UCSD-AML1 (cell line): ENCODE measurements at regions not wholly inside any gene's neighbourhood (a gene's known extent, or its start where the extent isn't known, plus 50 kb on each side); places are given as distances from the start of the nearest gene placed in this dataset.
"Not testable (repeated sequence)": the region's sequence is repeated elsewhere in the genome, so short reads cannot be mapped to it uniquely, and the experiment has no call there.

ENCODE experiments used
- DNase-seq: peaks from one replicate; lab custom pipeline; 2025; ENCODE audit not compliant: unreplicated experiment; lab: John Stamatoyannopoulos, UW

DNA sequence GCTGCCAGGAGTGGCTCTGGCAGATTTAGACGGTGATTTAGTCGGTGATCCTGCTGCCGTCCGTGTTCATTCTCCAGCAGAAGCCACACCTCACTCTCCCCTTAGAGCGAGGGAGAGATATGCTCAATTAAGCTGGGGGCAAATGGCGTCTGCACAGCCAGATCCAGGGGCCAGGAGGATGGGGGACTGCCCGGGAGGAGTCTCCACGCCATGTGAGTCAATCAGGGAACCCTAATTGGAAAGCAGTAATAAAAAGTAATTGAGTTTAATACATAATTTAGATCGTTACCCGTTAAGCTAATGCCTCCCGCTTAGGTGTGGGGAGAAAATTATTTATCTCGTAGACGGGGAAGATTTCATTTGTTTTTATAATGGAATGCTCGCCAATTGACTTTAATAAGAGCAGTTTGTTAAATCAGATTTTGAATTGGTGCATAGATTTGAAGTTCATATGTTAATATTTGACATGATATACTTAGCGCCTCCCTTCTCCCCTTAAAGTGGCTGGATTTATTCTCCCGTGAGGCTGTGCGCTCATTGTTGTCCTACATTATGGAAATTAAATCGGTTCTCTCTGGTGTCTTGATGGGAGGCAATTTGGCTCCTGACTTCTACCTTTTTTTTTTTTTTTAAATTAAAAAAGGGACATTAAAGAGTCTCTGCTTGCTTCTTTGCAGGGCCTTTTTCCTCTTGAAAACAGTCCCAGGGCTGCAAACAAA is 104.9 kb upstream of the C14orf180 start:
- DNase-seq: no peak

DNA sequence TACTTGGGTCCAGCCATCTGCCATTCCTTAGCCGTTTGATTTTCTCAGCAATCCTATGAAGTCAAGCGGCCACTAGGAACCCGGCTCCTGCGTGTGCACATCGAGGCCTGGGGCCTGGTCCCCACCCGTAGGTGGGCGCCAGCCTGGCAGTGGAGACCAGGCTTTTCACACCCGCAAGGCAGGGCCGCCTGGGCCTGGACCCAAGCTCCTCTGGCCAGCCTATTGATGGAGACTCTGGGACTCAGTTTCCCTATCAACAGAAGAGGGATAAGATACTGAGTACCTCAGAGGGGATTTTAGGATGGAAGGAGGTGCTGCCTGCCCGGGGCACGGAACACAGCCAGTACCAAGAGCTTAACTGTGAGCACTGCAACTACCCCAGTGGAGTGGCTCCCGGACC is 104.3 kb upstream of the C14orf180 start:
- DNase-seq: no peak

DNA sequence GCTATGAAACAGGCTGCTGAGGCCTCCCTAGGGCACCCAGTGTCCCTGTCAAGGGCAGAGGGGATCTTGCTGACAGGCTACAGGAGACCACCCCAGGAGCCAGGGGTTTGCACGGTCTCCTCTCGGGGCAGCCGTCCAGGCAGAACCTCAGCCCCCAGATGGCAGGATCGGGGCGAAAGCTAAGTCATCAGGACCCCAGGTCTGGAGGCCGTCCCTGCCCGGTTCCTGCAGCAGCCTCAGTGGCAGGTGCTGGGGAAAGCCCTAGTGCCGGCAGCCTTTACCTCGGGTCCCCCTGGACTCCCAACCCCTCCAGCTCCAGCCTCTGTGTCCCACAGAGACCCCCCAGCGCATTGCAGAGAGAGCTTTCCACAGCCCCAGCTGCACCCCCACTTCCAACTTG is 103.8 kb upstream of the C14orf180 start:
- no peak for DNase-seq

DNA sequence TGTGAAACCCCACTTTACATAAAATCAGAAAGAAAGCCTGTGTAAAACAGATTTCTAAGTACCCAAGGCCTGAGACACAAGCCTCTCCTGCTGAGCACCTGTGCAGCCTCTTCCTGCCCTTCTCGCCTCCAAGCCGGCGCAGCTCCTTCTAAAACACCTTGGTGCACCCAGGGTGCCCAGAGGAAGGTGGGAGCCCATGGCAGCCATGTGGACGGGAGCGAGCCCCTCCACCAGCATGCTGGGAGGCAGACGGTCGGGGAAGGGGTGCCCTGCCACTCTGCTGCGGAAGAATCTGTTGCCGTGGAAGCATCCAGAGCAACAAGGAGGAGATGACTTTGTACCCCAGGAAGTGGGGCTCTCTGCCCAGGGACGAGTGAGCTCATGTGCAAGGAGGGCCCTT is 103.1 kb upstream of the C14orf180 start:
- DNase-seq: no peak

DNA sequence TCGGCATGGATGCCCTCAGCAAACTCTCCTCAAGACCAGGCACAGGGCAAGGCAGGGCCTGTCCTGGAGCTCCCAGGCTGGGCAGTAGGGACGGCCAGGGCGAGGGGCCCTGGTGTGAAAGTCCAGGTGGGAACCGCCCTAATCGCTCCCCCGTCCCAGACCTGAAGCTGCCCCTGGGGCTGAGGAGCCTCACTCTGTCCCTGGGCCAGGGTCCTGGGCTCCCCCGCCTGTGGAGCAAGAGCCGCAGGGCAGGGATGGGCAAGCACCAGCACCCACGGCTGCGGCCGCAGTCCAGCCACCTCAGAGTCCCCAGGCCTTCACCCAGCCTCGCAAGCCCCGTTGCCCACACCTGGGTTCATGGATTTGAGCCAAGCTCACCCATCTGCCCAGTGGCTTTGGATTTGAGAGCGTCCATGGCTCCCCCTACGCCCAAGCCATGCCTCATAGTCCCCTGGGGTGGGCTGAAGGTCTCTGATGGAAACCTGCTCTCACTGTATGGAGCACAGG is 102.4 kb upstream of the C14orf180 start:
- DNase-seq: no peak

DNA sequence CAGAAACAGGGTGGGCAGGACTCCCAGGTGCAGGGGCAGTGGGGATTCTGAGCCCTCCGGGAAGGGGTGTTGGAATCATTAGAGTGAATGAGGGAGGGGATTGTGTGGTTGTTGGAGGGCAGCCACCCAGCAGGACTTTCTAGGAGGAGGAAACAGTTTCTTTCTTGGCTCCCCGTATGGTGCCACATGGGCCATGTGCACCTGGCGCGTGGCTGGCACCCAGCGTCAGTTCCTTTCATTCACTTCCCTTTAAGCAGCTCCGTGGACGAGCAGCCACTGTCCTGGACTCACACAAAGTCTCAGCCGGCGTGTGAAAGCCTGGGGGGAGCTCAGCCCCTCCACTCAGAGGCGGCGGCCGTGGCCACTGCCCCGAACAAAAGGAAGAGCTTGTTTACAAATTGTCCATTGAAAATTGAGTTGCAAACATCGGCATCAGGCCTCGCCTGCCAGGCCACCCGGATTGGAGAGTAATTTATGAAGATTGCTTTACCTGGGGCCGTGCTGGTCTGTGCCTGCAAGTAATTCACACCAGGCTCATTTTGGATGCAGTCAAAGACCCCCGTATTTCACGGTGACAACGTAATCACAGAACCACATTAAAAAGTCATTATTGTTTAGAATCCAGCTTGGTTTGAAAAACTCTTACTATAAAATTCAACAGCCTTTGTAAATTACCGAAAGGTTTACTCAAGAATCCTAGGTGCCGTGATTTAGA is 101.7 kb upstream of the C14orf180 start:
- no peak for DNase-seq

DNA sequence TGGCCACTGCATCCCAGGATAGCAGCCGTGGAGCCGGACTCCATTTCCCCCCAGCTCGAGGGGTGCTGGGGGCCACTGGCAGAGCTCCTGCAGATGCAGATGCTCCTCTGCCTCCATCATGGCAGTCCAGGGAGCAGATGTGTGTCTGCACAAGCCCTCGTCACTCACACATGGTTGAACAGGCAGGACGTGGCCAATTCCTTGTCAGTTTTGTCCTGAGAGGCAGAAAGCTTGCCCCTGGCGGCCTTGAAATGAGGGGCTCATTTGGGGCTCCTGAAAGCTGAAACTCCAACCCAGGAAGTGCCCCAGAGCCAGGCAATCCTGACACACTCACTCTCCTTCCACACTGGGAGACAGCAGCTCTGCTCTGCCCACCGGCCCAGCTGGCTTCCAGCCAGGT is 100.9 kb upstream of the C14orf180 start:
- DNase-seq: no peak

DNA sequence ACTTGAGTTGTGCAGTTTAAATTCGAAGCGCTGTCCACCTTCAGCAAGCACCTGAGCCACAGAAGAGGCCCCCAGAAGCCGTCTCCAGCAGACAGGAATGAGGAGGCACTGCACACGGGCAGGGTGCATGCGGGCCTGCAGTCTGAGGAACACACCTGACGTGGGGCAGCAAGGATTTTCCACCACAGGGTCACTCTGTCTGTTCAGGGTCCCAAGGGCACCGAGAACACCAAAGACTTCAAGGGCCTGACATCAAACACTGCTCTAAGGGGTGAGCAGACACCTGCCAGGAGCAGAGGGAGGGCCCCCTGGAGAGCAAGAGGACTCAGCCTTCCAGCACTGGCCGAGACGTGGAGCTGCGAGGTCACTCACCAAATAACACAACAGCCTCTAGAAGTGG is 99.7 kb upstream of the C14orf180 start:
- DNase-seq: no peak

DNA sequence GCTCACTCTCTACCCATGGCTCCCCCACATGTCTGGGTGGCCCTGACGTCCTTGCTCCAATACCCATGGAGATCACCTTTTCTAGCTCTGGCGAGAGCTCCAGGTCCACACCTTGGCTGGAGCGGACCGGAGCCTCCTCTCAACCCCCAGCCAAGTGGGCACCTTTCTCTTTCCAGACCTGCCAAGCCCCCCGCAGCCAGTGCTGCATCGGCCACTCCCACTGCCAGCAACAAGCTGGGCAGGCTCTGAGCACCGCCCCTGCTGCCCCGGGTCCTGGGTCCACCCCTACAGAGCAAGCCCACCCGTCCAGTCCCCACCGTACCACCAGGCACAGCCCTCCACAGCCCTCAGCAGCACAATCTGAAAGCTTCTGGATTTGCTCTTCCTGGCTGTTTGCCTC is 98.2 kb upstream of the C14orf180 start:
- DNase-seq: no peak

DNA sequence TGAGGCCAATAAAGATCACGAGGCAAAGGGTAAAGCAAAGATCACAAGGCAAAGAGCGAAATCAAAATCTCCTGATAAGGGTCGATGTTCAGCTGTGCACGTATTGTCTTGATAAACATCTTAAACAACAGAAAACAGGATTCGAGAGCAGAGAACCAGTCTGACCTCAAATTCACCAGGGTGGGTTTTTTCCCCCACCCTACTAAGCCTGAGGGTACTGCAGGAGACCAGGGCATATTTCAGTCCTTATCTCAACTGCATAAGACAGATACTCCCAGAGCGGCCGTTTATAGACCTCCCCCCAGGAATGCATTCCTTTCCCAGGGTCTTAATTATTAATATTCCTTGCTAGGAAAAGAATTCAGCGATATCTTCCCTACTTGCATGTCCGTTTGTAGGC is 97.5 kb upstream of the C14orf180 start:
- DNase-seq: not testable (repeated sequence)

DNA sequence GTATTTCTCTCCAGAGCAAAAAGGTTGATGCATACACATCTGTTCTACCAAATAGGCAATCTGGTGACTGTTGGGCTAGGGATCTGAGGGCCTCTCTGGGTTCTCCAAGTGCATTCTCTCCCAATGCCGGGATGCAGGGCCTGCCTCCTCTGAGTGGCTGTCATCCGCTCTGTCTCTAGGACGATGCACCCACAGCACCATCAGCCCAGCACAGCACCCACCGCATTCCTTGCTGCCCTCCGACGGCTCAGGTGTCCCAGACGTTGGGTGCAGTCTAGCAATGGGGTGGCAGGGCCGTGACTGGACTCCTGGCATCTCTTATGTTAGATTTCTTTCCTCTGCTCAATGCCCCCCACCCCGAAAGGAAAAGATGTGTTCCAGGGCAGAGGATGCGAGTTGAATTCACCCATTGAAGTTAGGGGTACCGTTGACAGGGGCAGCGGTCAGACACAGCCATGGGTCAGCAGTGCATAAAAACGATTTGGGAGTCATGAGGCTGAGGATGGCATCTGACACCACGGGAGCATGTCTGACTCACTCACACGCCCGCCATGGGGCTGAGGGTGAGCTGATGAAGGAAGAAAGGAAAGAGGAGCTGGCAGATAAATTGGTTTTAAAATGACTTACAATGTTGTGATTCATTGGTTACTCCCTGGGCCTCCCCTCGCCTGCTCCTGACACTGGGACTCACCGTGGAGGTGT is 93.2 kb upstream of the C14orf180 start:
- no peak for DNase-seq

DNA sequence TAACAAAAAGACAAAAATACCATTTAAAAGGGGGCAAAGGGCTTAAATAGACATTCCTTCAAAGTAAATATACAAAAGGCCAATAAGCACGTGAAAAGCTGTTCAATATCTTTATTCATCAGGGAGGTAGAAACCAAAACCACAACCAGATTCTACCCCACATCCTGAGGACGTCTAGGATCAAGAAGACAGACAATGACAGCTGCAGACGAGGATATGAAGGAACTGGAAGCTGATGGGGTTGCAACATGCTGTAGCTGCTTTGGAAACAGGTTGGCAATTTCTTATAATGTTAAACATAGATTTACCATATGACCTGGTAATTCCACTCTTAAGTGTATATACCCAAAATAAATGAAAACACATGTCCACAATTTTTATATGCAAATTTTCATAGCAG is 85.1 kb upstream of the C14orf180 start:
- DNase-seq: no peak

DNA sequence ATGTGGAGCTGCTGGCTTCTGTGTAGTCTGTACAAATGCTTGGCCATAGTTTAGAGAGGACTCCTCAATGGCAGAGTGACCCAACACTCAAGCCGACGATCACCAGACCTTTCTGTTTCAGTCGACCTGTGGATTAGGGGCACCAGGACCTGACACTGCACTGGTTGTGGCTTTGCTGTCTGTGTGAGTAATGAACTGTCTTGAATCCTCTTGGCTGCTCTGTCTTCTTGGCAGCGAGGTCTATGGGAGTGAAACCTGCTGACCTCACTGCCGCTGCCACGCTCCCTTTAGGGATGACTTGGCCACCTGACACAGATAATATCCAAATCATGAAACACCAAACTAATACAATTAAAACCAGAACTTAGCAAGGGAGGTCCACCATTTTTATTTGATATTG is 83.5 kb upstream of the C14orf180 start:
- DNase-seq: no peak

DNA sequence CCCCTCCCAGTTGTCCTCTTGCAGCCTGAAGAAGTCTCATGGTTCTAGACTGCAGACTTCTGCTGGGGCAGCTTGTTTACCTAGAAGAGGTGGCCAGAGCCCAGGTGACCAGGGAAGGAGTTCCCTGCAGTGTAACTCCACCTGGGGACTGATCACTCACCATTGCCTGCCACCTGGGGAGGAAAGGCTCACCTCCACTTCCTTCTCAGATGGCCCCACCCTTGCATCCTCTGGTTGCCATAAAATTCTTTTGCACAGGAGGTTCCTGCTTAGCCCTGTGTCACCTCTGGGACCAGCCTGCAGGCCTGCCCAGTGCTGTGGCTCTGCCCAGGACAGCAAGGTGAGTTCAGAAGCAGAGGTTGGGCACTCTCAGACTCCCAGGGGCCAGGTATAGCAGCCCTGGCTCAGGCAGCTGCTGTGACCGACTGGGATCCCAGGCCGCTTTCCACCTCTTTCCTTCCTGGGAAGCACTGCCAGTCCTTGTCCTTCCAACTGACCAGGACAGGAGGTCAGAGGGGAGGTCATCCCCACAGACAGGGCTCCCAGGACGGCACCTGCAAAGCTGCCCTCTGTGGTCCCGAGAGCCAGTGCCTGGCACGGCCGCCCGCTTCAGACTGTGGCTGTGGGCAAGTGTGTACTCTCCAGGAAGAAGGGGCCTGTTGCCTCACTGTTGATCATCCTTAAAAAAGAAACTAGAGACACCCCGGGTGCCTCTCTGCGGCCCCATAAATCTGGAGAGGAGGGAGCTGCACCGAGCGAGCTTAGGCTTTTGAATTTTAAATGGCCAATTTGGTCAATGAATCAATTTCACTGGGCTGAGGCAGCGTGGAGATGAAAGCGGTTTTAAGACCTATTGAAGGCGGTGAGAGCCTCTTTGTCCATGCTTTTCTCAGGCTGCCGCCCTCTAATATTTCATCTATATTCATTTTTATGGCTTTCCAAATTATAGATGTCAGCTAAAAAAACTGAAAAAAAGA is 79.5 kb upstream of the C14orf180 start:
- no peak for DNase-seq

DNA sequence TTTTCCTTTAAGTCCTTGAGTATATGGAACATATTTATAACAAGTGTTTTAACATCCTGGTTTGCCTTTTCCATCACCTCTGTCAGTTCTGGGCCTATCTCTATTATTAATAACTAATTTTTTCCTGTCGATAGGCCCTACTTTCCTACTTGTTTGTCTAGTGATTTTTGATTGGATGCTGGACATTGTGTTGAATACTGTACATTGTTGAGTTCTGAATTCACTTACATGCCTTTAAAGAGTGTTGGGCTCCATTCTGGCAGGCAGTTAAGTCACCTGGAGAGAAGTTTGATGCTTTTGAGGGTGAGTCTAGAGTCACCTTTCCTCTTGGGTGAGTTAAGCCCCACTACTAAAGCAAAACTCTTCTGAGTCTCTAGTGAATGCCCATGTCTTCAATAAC is 77.5 kb upstream of the C14orf180 start:
- no peak for DNase-seq

DNA sequence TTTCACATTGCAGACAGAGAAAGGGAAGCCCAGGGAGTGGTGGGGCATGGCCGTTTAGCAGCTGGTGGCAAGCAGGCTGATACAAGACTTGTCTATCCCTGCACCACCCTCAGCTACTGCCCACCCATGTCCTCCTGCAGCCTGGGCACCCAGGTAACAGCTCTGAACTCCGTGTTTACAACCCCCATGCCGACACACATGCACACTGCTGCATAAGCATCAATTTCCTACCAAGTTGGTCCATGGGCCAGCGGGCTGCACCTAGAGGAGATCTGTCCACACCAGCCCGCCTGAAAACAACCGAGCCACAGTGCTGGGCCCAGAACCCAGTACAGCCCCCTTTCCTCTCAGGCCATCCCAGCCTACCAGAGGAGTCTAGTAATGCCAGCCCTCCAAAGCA is 75.9 kb upstream of the C14orf180 start:
- DNase-seq: no peak

DNA sequence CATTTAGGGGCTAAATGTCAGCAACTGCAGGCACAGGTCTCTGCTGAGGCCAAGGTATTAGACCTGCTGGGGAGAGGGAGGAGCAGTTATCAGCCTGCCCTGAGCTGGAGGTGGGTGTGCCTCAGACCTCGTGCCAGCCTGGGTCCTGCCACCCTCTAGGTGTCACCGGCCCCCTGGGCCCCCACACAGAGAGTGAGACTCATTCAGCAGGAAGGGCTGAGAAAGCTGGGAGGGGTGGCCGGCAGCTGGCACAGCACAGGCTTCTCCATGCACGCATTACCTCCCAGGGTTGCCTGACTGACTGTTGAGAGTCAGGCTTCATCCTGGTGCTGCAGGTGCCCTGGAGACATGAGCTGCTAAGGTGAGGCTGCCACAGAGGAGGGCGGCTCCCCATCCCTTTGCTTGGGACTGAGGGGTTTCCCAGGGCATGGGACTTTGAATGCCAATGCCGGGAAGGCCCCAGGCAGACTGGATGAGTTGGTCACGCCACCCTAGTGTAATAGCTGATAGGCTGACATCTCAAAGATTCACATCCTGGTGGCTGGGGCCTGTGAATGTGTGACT is 75.3 kb upstream of the C14orf180 start:
- no peak for DNase-seq

DNA sequence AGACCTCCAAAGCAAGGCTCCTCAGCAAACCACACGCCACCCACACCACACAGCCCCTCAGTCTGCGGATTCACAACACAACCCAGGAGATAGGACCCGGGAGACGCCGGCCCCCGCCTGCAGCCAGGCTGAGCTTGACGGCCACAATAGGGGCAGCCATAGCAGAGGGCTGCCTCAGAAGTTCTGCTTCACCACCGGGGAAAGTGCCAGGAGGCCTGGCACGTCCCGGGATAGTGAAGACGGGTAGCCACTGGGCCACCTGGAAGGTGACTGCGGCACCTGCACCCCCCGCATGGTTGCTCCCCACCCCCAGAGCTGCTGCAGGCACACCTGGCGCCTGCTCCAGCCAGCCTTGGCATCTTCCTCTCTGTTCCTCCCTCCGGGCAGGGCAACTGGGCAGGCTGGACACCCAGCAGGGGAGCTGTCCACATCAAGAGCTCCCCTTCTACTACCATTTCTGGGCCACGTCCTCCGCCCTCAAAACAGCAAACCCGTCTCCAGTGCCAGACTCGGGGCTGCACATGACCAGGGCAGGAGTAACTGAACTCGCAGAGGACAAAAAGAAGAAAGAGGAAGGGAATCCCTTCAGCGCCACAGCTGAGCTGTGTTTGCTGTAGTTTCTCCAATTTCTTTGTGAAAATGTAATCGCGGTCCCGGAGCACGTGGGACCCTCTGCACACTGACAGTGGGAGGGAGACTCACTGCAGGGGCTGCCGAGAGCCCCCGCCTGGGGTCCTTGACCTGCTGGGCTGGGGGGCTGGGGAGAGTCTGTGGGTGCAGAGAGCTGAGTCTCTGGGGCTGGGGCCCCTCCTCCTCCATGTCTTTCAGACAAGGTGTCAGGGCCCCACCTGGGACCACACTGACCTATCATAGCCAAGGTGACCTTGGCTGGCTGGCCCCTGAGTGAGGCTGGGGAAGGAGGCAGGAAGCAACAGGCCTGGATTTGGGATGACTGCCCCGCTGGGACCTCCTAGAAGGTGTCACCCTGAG is 74.2 kb upstream of the C14orf180 start:
- DNase-seq: no peak
